ENCODE measurements at regions not wholly inside any gene's neighbourhood (a gene's known extent, or its start where the extent isn't known, plus 50 kb on each side); places are given as distances from the start of the nearest gene placed in this dataset.

DNA sequence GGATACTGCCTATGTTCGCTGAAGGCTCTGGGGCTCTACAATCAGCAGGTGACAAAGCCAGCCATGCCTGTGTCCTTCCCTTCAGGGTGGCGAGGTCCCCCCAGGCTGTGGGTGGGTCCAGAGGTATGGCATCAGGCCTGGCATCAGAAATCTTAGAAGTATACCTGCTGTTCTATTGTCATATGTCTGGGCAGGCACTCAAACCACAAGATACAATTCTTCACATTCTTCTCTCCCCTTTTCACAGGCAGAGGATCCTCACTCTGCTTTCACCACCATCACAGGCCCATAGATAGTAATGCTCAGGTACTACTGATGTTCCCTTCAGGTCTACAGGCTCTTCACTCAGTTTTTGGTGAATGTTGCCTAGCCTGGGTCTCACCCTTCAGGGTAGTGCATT, 1180.0 kb upstream of the CITED2 start:
- DNase-seq (ENCODE audit: extremely low spot score), result no peak
- TF ChIP-seq, protein P1, sequence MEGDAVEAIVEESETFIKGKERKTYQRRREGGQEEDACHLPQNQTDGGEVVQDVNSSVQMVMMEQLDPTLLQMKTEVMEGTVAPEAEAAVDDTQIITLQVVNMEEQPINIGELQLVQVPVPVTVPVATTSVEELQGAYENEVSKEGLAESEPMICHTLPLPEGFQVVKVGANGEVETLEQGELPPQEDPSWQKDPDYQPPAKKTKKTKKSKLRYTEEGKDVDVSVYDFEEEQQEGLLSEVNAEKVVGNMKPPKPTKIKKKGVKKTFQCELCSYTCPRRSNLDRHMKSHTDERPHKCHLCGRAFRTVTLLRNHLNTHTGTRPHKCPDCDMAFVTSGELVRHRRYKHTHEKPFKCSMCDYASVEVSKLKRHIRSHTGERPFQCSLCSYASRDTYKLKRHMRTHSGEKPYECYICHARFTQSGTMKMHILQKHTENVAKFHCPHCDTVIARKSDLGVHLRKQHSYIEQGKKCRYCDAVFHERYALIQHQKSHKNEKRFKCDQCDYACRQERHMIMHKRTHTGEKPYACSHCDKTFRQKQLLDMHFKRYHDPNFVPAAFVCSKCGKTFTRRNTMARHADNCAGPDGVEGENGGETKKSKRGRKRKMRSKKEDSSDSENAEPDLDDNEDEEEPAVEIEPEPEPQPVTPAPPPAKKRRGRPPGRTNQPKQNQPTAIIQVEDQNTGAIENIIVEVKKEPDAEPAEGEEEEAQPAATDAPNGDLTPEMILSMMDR (IDR thresholded peaks at IDR 0.05; ENCODE audit: control extremely low read depth, extremely low read depth, low read depth, missing control alignments), result no peak
- POLR2A ChIA-PET, result no interaction called here
- CTCF ChIA-PET, result interaction anchor here (2.3 kb wide), 1 partner anchor 11 kb away, joined by 5 read pairs; no protein-coding TSS in a partner anchor

DNA sequence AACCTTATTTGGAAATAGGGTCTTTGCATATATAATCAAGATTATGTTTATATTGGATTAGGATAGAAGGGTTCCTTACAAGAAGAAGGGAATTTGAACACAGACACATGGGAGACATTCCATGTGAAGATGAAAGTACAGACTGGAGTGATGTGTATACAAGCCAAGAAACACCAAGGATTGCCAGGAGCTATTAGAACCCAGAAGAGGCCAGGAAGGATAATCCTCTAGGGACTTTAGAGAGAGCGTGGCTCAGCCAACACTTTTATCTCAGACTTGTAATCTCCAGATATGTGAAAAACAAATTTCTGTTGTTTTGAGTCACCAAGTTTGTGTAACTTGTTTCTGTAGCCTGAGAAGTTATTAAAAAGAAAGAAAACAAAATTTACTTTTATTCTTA, 1173.9 kb upstream of the CITED2 start:
- DNase-seq (ENCODE audit: extremely low spot score), result no peak
- TF ChIP-seq, protein P1 (IDR thresholded peaks at IDR 0.05; ENCODE audit: control extremely low read depth, extremely low read depth, low read depth, missing control alignments), result no peak
- ChIA-PET POLR2A (no interaction called here), CTCF (no interaction called here)

DNA sequence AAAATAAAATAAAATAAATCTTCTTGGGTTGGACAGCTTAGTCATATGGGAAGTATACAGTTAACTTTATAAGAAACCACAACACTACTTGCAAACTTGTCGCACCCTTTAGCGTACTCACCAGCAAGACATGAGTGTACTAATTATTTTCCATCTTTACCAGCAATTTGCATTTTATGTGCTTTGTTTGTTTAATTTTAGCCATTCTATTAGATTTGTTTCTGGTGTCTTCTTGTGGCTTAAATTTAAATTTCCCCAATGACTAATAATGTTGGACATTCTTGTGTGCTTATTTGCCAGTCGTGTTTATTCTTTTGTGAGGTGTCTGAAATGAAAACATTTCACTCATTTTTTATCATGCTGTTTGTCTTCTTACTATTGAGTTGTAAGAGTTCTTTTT, 1172.2 kb upstream of the CITED2 start:
- ChIA-PET POLR2A (no interaction called here), CTCF (no interaction called here)
- DNase-seq (ENCODE audit: extremely low spot score), result no peak
- TF ChIP-seq, protein P1 (IDR thresholded peaks at IDR 0.05; ENCODE audit: control extremely low read depth, extremely low read depth, low read depth, missing control alignments), result no peak

DNA sequence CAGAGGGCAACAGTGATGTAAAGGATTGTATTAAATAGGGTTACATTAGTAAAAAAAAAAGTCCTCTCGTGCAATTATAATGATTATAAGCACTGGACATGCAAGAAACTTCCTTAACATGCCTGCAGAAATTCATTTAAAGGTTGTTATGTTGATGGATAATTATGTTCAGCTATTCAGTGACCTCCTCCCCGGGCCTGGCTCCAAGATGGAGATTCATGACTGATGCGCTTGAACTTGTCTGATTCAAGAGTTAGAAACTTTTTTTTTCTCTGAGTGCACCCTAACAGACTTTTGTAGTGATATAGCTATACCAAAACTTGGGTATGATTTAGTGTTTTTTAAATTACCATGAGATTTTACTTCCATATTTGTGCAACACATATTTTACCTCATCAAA, 1170.0 kb upstream of the CITED2 start:
- POLR2A ChIA-PET, result no interaction called here
- CTCF ChIA-PET, result interaction anchor here (0.7 kb wide), 1 partner anchor 29 kb away, joined by 3 read pairs; no protein-coding TSS in a partner anchor
- TF ChIP-seq, protein P1 (IDR thresholded peaks at IDR 0.05; ENCODE audit: control extremely low read depth, extremely low read depth, low read depth, missing control alignments), result no peak
- DNase-seq (ENCODE audit: extremely low spot score), result no peak

DNA sequence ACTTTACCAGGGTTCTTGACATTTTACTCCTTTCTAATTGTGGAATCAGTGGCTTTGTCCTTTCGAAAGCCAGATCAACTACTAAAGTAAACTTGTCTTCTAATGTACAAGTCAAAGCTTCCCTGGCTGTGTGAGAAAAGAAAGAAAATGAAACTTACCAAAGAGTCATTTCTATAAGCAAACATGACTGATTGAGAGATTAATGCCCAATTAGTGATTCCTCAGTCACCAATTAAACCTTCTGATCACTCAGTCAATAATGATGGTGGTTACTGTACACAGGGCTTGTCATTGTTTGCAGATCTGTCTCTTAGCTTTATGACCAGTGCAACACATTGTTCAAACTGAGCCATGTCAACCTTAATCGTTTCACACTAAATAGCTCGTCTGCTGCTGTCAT, 1168.4 kb upstream of the CITED2 start:
- DNase-seq (ENCODE audit: extremely low spot score), result no peak
- CTCF ChIA-PET, result interaction anchor here (0.8 kb wide), 1 partner anchor 12 kb away, joined by 5 read pairs; no protein-coding TSS in a partner anchor
- TF ChIP-seq, protein P1 (IDR thresholded peaks at IDR 0.05; ENCODE audit: control extremely low read depth, extremely low read depth, low read depth, missing control alignments), result no peak

DNA sequence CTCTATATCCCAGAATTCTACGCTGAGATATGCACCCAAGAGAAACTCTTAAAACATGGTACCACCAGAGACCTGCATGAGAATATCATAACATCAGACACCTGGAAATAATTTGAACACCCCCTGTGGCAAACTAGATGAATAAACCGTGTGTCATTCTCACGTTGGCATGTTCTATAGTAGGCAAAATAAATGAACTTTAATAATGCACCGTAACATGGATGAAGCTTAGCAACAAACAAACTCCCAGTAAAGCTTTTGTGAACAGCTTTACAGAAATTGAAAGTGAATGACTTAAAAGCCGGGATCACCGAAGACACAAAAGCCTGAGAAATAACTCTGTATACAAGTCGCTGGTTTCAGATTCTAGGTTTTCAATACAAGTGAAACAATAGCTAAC, 1166.8 kb upstream of the CITED2 start:
- POLR2A ChIA-PET, result no interaction called here
- DNase-seq (ENCODE audit: extremely low spot score), result no peak
- CTCF ChIA-PET, result interaction anchor here (1.1 to 1.4 kb wide), 2 partner anchors 9 to 15 kb away, joined by 3 read pairs; no protein-coding TSS in a partner anchor
- TF ChIP-seq, protein P1 (IDR thresholded peaks at IDR 0.05; ENCODE audit: control extremely low read depth, extremely low read depth, low read depth, missing control alignments), result no peak

More for the DNA sequence above, 1168.4 kb upstream of the CITED2 start:
- POLR2A ChIA-PET, result no interaction called here

DNA sequence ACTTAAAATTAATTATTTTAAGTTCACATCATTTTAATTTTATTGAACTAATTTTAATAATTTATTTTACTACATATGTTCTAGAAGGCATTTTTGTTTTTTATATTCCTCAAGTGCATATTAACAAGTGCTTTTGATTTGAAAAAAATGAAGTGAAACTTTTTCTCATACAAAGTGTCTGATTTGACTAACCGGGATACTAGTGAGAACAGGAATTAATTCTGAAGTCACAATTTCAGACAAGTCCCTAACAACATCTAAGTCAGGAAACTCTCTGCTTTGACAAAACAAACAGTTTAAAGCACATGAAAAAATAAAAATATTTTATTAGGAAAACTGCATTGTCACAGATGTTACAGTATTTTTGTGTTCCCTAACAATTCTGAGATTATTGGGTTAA, 1166.3 kb upstream of the CITED2 start:
- CTCF ChIA-PET, result interaction anchor here (1.4 kb wide), 1 partner anchor 9 kb away, joined by 3 read pairs; no protein-coding TSS in a partner anchor
- POLR2A ChIA-PET, result no interaction called here
- no peak for DNase-seq (ENCODE audit: extremely low spot score)
- TF ChIP-seq, protein P1 (IDR thresholded peaks at IDR 0.05; ENCODE audit: control extremely low read depth, extremely low read depth, low read depth, missing control alignments), result no peak
